SK-N-SH (cell line): ENCODE measurements at regions not wholly inside any gene's neighbourhood (a gene's known extent, or its start where the extent isn't known, plus 50 kb on each side); places are given as distances from the start of the nearest gene placed in this dataset.

ENCODE experiments used
- CTCF ChIA-PET: fragments of 300-600, 350-600 bp; formaldehyde crosslinking; extraction: SDS; loops from one replicate; lab custom pipeline; 2021; lab: Yijun Ruan, JAX
- POLR2A ChIA-PET: fragments of 350-600 bp; sonication (Branson Sonifier 250); formaldehyde crosslinking; extraction: SDS; loops from one replicate; lab custom pipeline; 2020; ENCODE audit warnings: antibody characterized with exemption, inconsistent platforms; lab: Yijun Ruan, JAX
- DNase-seq: peaks from one replicate; pipeline ENCODE4 v3.0.0; 2012
- H2AFZ ChIP-seq: fragments of 200-600 bp; sonication (generic); 2 replicates; pipeline ENCODE4 v1.8.1; 2016; ENCODE audit warnings: antibody characterized with exemption, mild to moderate bottlenecking, low read depth
- H3F3A ChIP-seq: fragments of 200-600 bp; sonication (generic); replicated peaks from 2 replicates; pipeline ENCODE3; 2016; ENCODE audit warnings: antibody characterized with exemption, mild to moderate bottlenecking; ENCODE audit not compliant: insufficient read depth
- H3K27ac ChIP-seq, 2 experiments: fragments of 200-500 bp in 1 of 2; fragments of 200-600 bp in 1 of 2; sonication (Bioruptor generic) in 1 of 2; sonication (generic), shearing (Covaris generic) in 1 of 2; 2 replicates each; pipeline versions ENCODE4 v1.5.1 to v1.6.1; 2014 to 2016; ENCODE audit warnings: low read depth in 2 of 2, inconsistent platforms in 1 of 2, low read length in 1 of 2, mild to moderate bottlenecking in 1 of 2, mixed read lengths in 1 of 2
- H3K27me3 ChIP-seq: fragments of 200-600 bp; sonication (generic), shearing (Covaris generic); 2 replicates; pipeline ENCODE4 v1.6.1; 2016; ENCODE audit warnings: mixed run types; ENCODE audit not compliant: insufficient read depth
- H3K36me3 ChIP-seq, 2 experiments: fragments of 200-500 bp in 1 of 2; fragments of 200-600 bp in 1 of 2; sonication (Bioruptor generic) in 1 of 2; sonication (generic) in 1 of 2; replicated peaks in 1 of 2; 2 replicates each; pipeline versions ENCODE3 to v1.5.1; 2014 to 2016; ENCODE audit warnings: low read length in 1 of 2, mild to moderate bottlenecking in 1 of 2; ENCODE audit not compliant: insufficient read depth in 2 of 2, control insufficient read depth in 1 of 2
- H3K4me1 ChIP-seq, 2 experiments: fragments of 200-500 bp in 1 of 2; fragments of 200-600 bp in 1 of 2; sonication (Bioruptor generic) in 1 of 2; sonication (generic), shearing (Covaris generic) in 1 of 2; 2 replicates each; pipeline versions ENCODE4 v1.5.1 to v1.6.1; 2014 to 2016; ENCODE audit warnings: low read depth in 1 of 2, low read length in 1 of 2, mixed run types in 1 of 2; ENCODE audit not compliant: insufficient read depth in 2 of 2, control insufficient read depth in 1 of 2
- H3K4me2 ChIP-seq: fragments of 200-600 bp; sonication (generic), shearing (Covaris generic); 2 replicates; pipeline ENCODE4 v1.6.1; 2017; ENCODE audit warnings: mixed run types
- H3K4me3 ChIP-seq, 2 experiments: fragments of 200-500 bp in 1 of 2; fragments of 200-600 bp in 1 of 2; sonication (Bioruptor generic) in 1 of 2; sonication (generic), shearing (Covaris generic) in 1 of 2; 2 replicates each; pipeline versions ENCODE4 v1.5.1 to v1.8.1; 2014 to 2016; ENCODE audit warnings: low read depth in 2 of 2, inconsistent platforms in 1 of 2, low read length in 1 of 2, mild to moderate bottlenecking in 1 of 2, mixed read lengths in 1 of 2, moderate library complexity in 1 of 2
- H3K79me2 ChIP-seq: fragments of 200-600 bp; sonication (generic); 2 replicates; pipeline ENCODE4 v1.8.1; 2017; ENCODE audit warnings: mild to moderate bottlenecking; ENCODE audit not compliant: insufficient read depth
- H3K9ac ChIP-seq: fragments of 200-600 bp; sonication (generic); 2 replicates; pipeline ENCODE4 v1.6.1; 2017; ENCODE audit warnings: mixed run types
- H3K9me2 ChIP-seq: fragments of 200-600 bp; sonication (generic); 2 replicates; pipeline ENCODE4 v1.6.1; 2017; ENCODE audit warnings: mixed run types
- H3K9me3 ChIP-seq: fragments of 200-600 bp; sonication (generic); 2 replicates; pipeline ENCODE4 v1.6.1; 2017; ENCODE audit warnings: mixed run types, mild to moderate bottlenecking, moderate library complexity
- H4K20me1 ChIP-seq: fragments of 200-600 bp; sonication (generic); 2 replicates; pipeline ENCODE4 v1.6.1; 2017; ENCODE audit warnings: mild to moderate bottlenecking, mixed run types; ENCODE audit not compliant: insufficient read depth
- ELF1 ChIP-seq: IDR thresholded peaks from 2 replicates; pipeline ENCODE4 v1.4.0; 2012
- EP300 ChIP-seq, 2 experiments: IDR thresholded peaks; 2 replicates each; pipeline versions ENCODE4 v1.4.0 to v1.6.1; 2012; ENCODE audit warnings: borderline replicate concordance in 1 of 2, low read depth in 1 of 2, low read length in 1 of 2
- EZH2phosphoT487 ChIP-seq: fragments of 200-600 bp; sonication (generic); IDR thresholded peaks from 2 replicates; pipeline ENCODE4 v1.6.1; 2017; ENCODE audit warnings: low read depth, mixed run types, mild to moderate bottlenecking, antibody characterized with exemption, moderate library complexity, borderline replicate concordance
- FOXJ3 ChIP-seq: sonication (generic); formaldehyde crosslinking; IDR thresholded peaks from 2 replicates; pipeline ENCODE4 v1.5.1; 2020; ENCODE audit warnings: mild to moderate bottlenecking, missing genetic modification reagents
- GABPA ChIP-seq: IDR thresholded peaks from 2 replicates; pipeline ENCODE4 v1.4.0; 2012; ENCODE audit warnings: low read depth, mild to moderate bottlenecking
- JUND ChIP-seq: IDR thresholded peaks from 2 replicates; pipeline ENCODE4 v1.4.0; 2012
- MEF2A ChIP-seq: IDR thresholded peaks from 2 replicates; pipeline ENCODE4 v1.4.0; 2012; ENCODE audit warnings: low read depth, borderline replicate concordance
- MXI1 ChIP-seq: IDR thresholded peaks from 2 replicates; pipeline ENCODE4 v1.6.1; 2012; ENCODE audit warnings: mild to moderate bottlenecking, low read depth, low read length, improper control_type of control experiment
- POLR2AphosphoS5 ChIP-seq: IDR thresholded peaks from 2 replicates; pipeline ENCODE4 v1.6.1; 2012; ENCODE audit warnings: low read depth, low read length
- RFX5 ChIP-seq: IDR thresholded peaks from 2 replicates; pipeline ENCODE4 v1.6.1; 2012; ENCODE audit warnings: mild to moderate bottlenecking, improper control_type of control experiment, low read length
- SMC3 ChIP-seq: IDR thresholded peaks from 2 replicates; pipeline ENCODE4 v1.6.1; 2012; ENCODE audit warnings: low read depth, low read length, improper control_type of control experiment
- TCF12 ChIP-seq: IDR thresholded peaks from 2 replicates; pipeline ENCODE4 v1.4.0; 2012
- TEAD4 ChIP-seq: IDR thresholded peaks from 2 replicates; pipeline ENCODE4 v1.4.0; 2012; ENCODE audit warnings: mild to moderate bottlenecking, borderline replicate concordance; ENCODE audit not compliant: insufficient read depth
- YY1 ChIP-seq: IDR thresholded peaks from 2 replicates; pipeline ENCODE4 v1.4.0; 2012; ENCODE audit warnings: low read depth, mild to moderate bottlenecking
- WGBS: methylation state at CpG from one replicate; pipeline ENCODE4 v1.1.6; 2017; ENCODE audit warnings: low lambda C conversion rate; 5-methylcytosine and 5-hydroxymethylcytosine counted together
- TF ChIP-seq, protein P1 (sequence below): IDR thresholded peaks from 2 replicates; pipeline ENCODE4 v1.4.0; 2012; ENCODE audit warnings: low read depth, borderline replicate concordance
- TF ChIP-seq, protein P2 (sequence below): IDR thresholded peaks from 2 replicates; pipeline ENCODE4 v1.6.1; 2012; ENCODE audit warnings: mild to moderate bottlenecking, low read depth, low read length, moderate library complexity
- TF ChIP-seq, protein P3 (sequence below): fragments of 150-350 bp; IDR thresholded peaks from 2 replicates; pipeline ENCODE4 v1.6.1; 2017; ENCODE audit warnings: antibody characterized with exemption, low read length, low read depth, borderline replicate concordance

DNA sequence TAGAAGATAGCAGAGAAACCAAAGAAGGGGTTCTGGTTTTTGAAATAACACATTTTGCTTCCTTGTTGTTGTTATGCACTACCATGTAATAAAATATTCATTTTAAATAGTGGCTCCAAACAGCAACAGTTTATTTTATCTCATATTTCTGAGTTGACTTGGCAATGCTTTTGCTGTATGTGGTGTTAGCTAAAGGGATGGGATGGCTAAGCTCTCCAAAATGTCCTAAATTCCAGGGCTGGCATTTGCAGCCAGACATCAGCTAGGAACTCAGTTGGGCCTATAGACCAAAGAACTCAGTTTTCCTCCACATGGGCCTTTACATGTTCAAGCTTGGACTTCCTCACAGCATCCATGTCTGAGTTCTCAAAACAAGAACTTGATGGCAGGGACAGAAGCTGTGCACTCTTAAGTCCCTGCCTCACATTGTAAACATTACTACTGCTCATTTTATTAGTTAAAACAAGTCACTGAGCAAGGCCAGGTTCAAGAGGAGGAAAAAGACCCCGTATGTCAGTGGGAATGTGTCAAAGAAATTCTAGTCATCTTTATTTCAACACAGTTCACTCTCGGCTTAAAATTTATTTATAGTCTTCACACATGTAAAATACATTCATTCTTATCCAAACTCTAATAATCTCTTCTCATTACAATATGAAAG, 819.3 kb upstream of the PCDH20 start:
- H3K4me1 ChIP-seq: no peaks in the 10 kb centered on the region
- no peak overlapping the region for H3K27ac ChIP-seq
- no peak overlapping the region for H3K4me3 ChIP-seq
- no peaks in the 10 kb centered on the region for H4K20me1 ChIP-seq
- H3K9me3 ChIP-seq: no peaks in the 10 kb centered on the region
- H3K9me2 ChIP-seq: no peaks in the 10 kb centered on the region
- CTCF ChIA-PET: interaction anchor here (2.7 kb wide), 1 partner anchor 17 kb away, joined by 6 read pairs; no protein-coding TSS in a partner anchor
- no peak for TF ChIP-seq MXI1
- no peak for TF ChIP-seq YY1
- no peak for TF ChIP-seq ELF1
- TF ChIP-seq MEF2A: no peak
- no peak for TF ChIP-seq TCF12
- TF ChIP-seq EP300 (IDR thresholded peaks at IDR 0.05; ENCODE audit: borderline replicate concordance in 1 of 2, low read depth in 1 of 2, low read length in 1 of 2): no peak
- TF ChIP-seq EZH2phosphoT487: no peak
- no peak for TF ChIP-seq RFX5
- TF ChIP-seq JUND: no peak
- no peak for TF ChIP-seq SMC3
- no peak for TF ChIP-seq POLR2AphosphoS5
- TF ChIP-seq, protein P1, sequence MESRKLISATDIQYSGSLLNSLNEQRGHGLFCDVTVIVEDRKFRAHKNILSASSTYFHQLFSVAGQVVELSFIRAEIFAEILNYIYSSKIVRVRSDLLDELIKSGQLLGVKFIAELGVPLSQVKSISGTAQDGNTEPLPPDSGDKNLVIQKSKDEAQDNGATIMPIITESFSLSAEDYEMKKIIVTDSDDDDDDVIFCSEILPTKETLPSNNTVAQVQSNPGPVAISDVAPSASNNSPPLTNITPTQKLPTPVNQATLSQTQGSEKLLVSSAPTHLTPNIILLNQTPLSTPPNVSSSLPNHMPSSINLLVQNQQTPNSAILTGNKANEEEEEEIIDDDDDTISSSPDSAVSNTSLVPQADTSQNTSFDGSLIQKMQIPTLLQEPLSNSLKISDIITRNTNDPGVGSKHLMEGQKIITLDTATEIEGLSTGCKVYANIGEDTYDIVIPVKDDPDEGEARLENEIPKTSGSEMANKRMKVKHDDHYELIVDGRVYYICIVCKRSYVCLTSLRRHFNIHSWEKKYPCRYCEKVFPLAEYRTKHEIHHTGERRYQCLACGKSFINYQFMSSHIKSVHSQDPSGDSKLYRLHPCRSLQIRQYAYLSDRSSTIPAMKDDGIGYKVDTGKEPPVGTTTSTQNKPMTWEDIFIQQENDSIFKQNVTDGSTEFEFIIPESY: no peak
- no peak for TF ChIP-seq FOXJ3 (CRISPR knock-in tag)
- no peak for TF ChIP-seq TEAD4
- TF ChIP-seq, protein P2, sequence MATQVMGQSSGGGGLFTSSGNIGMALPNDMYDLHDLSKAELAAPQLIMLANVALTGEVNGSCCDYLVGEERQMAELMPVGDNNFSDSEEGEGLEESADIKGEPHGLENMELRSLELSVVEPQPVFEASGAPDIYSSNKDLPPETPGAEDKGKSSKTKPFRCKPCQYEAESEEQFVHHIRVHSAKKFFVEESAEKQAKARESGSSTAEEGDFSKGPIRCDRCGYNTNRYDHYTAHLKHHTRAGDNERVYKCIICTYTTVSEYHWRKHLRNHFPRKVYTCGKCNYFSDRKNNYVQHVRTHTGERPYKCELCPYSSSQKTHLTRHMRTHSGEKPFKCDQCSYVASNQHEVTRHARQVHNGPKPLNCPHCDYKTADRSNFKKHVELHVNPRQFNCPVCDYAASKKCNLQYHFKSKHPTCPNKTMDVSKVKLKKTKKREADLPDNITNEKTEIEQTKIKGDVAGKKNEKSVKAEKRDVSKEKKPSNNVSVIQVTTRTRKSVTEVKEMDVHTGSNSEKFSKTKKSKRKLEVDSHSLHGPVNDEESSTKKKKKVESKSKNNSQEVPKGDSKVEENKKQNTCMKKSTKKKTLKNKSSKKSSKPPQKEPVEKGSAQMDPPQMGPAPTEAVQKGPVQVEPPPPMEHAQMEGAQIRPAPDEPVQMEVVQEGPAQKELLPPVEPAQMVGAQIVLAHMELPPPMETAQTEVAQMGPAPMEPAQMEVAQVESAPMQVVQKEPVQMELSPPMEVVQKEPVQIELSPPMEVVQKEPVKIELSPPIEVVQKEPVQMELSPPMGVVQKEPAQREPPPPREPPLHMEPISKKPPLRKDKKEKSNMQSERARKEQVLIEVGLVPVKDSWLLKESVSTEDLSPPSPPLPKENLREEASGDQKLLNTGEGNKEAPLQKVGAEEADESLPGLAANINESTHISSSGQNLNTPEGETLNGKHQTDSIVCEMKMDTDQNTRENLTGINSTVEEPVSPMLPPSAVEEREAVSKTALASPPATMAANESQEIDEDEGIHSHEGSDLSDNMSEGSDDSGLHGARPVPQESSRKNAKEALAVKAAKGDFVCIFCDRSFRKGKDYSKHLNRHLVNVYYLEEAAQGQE: no peak
- TF ChIP-seq GABPA: no peak
- TF ChIP-seq, protein P3, sequence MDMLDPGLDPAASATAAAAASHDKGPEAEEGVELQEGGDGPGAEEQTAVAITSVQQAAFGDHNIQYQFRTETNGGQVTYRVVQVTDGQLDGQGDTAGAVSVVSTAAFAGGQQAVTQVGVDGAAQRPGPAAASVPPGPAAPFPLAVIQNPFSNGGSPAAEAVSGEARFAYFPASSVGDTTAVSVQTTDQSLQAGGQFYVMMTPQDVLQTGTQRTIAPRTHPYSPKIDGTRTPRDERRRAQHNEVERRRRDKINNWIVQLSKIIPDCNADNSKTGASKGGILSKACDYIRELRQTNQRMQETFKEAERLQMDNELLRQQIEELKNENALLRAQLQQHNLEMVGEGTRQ: no peak
- POLR2A ChIA-PET: no interaction called here
- DNase-seq: no peak
- WGBS: 19% methylated on average over 2 of the region's 2 CpGs
- no peaks in the 10 kb centered on the region for H3K27me3 ChIP-seq
- no peak overlapping the region for H3K9ac ChIP-seq
- no peak overlapping the region for H3K4me2 ChIP-seq
- H3K79me2 ChIP-seq: no peaks in the 10 kb centered on the region
- no peaks in the 10 kb centered on the region for H3F3A ChIP-seq
- H3K36me3 ChIP-seq: no peaks in the 10 kb centered on the region
- H2AFZ ChIP-seq: no peak overlapping the region
